SK-N-SH (cell line): ENCODE measurements at regions not wholly inside any gene's neighbourhood (a gene's known extent, or its start where the extent isn't known, plus 50 kb on each side); places are given as distances from the start of the nearest gene placed in this dataset.

ENCODE experiments used
- EZH2phosphoT487 ChIP-seq: fragments of 200-600 bp; sonication (generic); IDR thresholded peaks from 2 replicates; pipeline ENCODE4 v1.6.1; 2017; ENCODE audit warnings: low read depth, mixed run types, mild to moderate bottlenecking, antibody characterized with exemption, moderate library complexity, borderline replicate concordance
- MAX ChIP-seq: IDR thresholded peaks from 2 replicates; pipeline ENCODE4 v1.4.0; 2012; ENCODE audit warnings: low read depth
- NFIC ChIP-seq: IDR thresholded peaks from 2 replicates; pipeline ENCODE4 v1.4.0; 2012; ENCODE audit warnings: borderline replicate concordance

GRCh38 chr2:4527416-4527815 lies 824.0 kb downstream of the DCDC2C start:
- TF ChIP-seq EZH2phosphoT487 (no peak), MAX (no peak), NFIC (no peak)
